ENCODE measurements at regions not wholly inside any gene's neighbourhood (a gene's known extent, or its start where the extent isn't known, plus 50 kb on each side); places are given as distances from the start of the nearest gene placed in this dataset.
"Not testable (repeated sequence)": the region's sequence is repeated elsewhere in the genome, so short reads cannot be mapped to it uniquely, and the experiment has no call there.

- no peaks in the 10 kb centered on the region for H4K20me1 ChIP-seq (ENCODE audit: insufficient read depth, low read length)
- no peak overlapping the region for H3K4me3 ChIP-seq (ENCODE audit: low read length)
- TF ChIP-seq EZH2phosphoT487 (IDR thresholded peaks at IDR 0.05; ENCODE audit: low read depth) (no peak), CTCF (IDR thresholded peaks at IDR 0.05; ENCODE audit: low read depth, low read length) (no peak)
- H3K9me3 ChIP-seq (ENCODE audit: insufficient read depth, low read length), result no peaks in the 10 kb centered on the region
- peaks cover 4% of the 10 kb centered on the region; the same call in 1 of the 2 replicates for H3K4me1 ChIP-seq (ENCODE audit: low read length)
- no peaks in the 10 kb centered on the region for H3K79me2 ChIP-seq (ENCODE audit: low read length)
- H3K27ac ChIP-seq (ENCODE audit: low read length), result no peak overlapping the region
- H3K27me3 ChIP-seq (ENCODE audit: low read depth, low read length), result no peaks in the 10 kb centered on the region
- no peak overlapping the region for H2AFZ ChIP-seq (ENCODE audit: low read depth, low read length)
- no peak overlapping the region for H3K9ac ChIP-seq (ENCODE audit: low read length)
- no peaks in the 10 kb centered on the region for H3K36me3 ChIP-seq (replicated peaks; ENCODE audit: low read depth, low read length)
- no peak overlapping the region for H3K4me2 ChIP-seq (ENCODE audit: low read length)
These were observed 222.4 kb upstream of the ANKRD50 start for GRCh38 chr4:124934916-124935315.

- H3K9me3 ChIP-seq (ENCODE audit: insufficient read depth, low read length), result no peaks in the 10 kb centered on the region
- H3K36me3 ChIP-seq (replicated peaks; ENCODE audit: low read depth, low read length), result no peaks in the 10 kb centered on the region
- H3K4me2 ChIP-seq (ENCODE audit: low read length), result no peak overlapping the region
- no peaks in the 10 kb centered on the region for H4K20me1 ChIP-seq (ENCODE audit: insufficient read depth, low read length)
- H3K27me3 ChIP-seq (ENCODE audit: low read depth, low read length), result no peaks in the 10 kb centered on the region
- TF ChIP-seq CTCF (IDR thresholded peaks at IDR 0.05; ENCODE audit: low read depth, low read length), result no peak
- no peak for TF ChIP-seq EZH2phosphoT487 (IDR thresholded peaks at IDR 0.05; ENCODE audit: low read depth)
- no peak overlapping the region for H2AFZ ChIP-seq (ENCODE audit: low read depth, low read length)
- H3K4me3 ChIP-seq (ENCODE audit: low read length), result no peak overlapping the region
- peaks cover 4% of the 10 kb centered on the region; the same call in 1 of the 2 replicates for H3K4me1 ChIP-seq (ENCODE audit: low read length)
- no peak overlapping the region for H3K9ac ChIP-seq (ENCODE audit: low read length)
- H3K79me2 ChIP-seq (ENCODE audit: low read length), result no peaks in the 10 kb centered on the region
- no peak overlapping the region for H3K27ac ChIP-seq (ENCODE audit: low read length)
These were observed 221.0 kb upstream of the ANKRD50 start for GRCh38 chr4:124933521-124933920.

GRCh38 chr4:124932447-124932846, 219.9 kb upstream of the ANKRD50 start:
- Histone ChIP-seq H3K4me2 (ENCODE audit: low read length) (no peak overlapping the region), H3K36me3 (replicated peaks; ENCODE audit: low read depth, low read length) (no peaks in the 10 kb centered on the region), H3K27me3 (ENCODE audit: low read depth, low read length) (no peaks in the 10 kb centered on the region), H3K4me1 (ENCODE audit: low read length) (peaks cover 4% of the 10 kb centered on the region; the same call in 1 of the 2 replicates), H4K20me1 (ENCODE audit: insufficient read depth, low read length) (no peaks in the 10 kb centered on the region), H3K79me2 (ENCODE audit: low read length) (no peaks in the 10 kb centered on the region), H3K27ac (ENCODE audit: low read length) (no peak overlapping the region), H3K9ac (ENCODE audit: low read length) (no peak overlapping the region), H2AFZ (ENCODE audit: low read depth, low read length) (no peak overlapping the region), H3K9me3 (ENCODE audit: insufficient read depth, low read length) (no peaks in the 10 kb centered on the region), H3K4me3 (ENCODE audit: low read length) (no peak overlapping the region)
- TF ChIP-seq EZH2phosphoT487 (IDR thresholded peaks at IDR 0.05; ENCODE audit: low read depth), result no peak
- no peak for TF ChIP-seq CTCF (IDR thresholded peaks at IDR 0.05; ENCODE audit: low read depth, low read length)

GRCh38 chr4:124931050-124931449, 218.5 kb upstream of the ANKRD50 start:
- Histone ChIP-seq H3K79me2 (ENCODE audit: low read length) (no peaks in the 10 kb centered on the region), H3K36me3 (replicated peaks; ENCODE audit: low read depth, low read length) (no peaks in the 10 kb centered on the region), H3K9ac (ENCODE audit: low read length) (no peak overlapping the region), H4K20me1 (ENCODE audit: insufficient read depth, low read length) (no peaks in the 10 kb centered on the region), H3K27ac (ENCODE audit: low read length) (no peak overlapping the region), H3K4me1 (ENCODE audit: low read length) (no peaks in the 10 kb centered on the region), H3K4me2 (ENCODE audit: low read length) (no peak overlapping the region), H2AFZ (ENCODE audit: low read depth, low read length) (no peak overlapping the region), H3K4me3 (ENCODE audit: low read length) (no peak overlapping the region), H3K27me3 (ENCODE audit: low read depth, low read length) (no peaks in the 10 kb centered on the region), H3K9me3 (ENCODE audit: insufficient read depth, low read length) (no peaks in the 10 kb centered on the region)
- TF ChIP-seq CTCF (IDR thresholded peaks at IDR 0.05; ENCODE audit: low read depth, low read length) (no peak), EZH2phosphoT487 (IDR thresholded peaks at IDR 0.05; ENCODE audit: low read depth) (no peak)

GRCh38 chr4:124922748-124923147, 210.2 kb upstream of the ANKRD50 start:
- H2AFZ ChIP-seq (ENCODE audit: low read depth, low read length); H3K9me3 ChIP-seq (ENCODE audit: insufficient read depth, low read length); H3K4me2 ChIP-seq (ENCODE audit: low read length); H3K27me3 ChIP-seq (ENCODE audit: low read depth, low read length); H3K4me3 ChIP-seq (ENCODE audit: low read length); H3K79me2 ChIP-seq (ENCODE audit: low read length); H3K27ac ChIP-seq (ENCODE audit: low read length); H3K36me3 ChIP-seq (replicated peaks; ENCODE audit: low read depth, low read length); H3K4me1 ChIP-seq (ENCODE audit: low read length); H3K9ac ChIP-seq (ENCODE audit: low read length); H4K20me1 ChIP-seq (ENCODE audit: insufficient read depth, low read length): not testable (repeated sequence)

Measured in OCI-LY3 (cell line).